H9 (cell line): ENCODE measurements at regions not wholly inside any gene's neighbourhood (a gene's known extent, or its start where the extent isn't known, plus 50 kb on each side); places are given as distances from the start of the nearest gene placed in this dataset.

ENCODE experiments used
- DNase-seq: peaks from one replicate; pipeline ENCODE4 v3.0.0-alpha.2; 2017
- H2AFZ ChIP-seq: one replicate; pipeline ENCODE4 v1.6.1; 2013; ENCODE audit warnings: mild to moderate bottlenecking, low read length, control low read depth, moderate library complexity
- H2AK5ac ChIP-seq: 2 replicates; pipeline ENCODE4 v1.6.1; 2013; ENCODE audit warnings: low read length, control low read depth, mixed read lengths; ENCODE audit not compliant: insufficient read length
- H2BK120ac ChIP-seq: one replicate; pipeline ENCODE4 v1.6.1; 2013; ENCODE audit warnings: low read depth, mild to moderate bottlenecking, low read length, control low read depth, inconsistent platforms; ENCODE audit not compliant: poor library complexity, severe bottlenecking
- H2BK12ac ChIP-seq: 2 replicates; pipeline ENCODE4 v1.6.1; 2013; ENCODE audit warnings: low read length, control low read depth, mixed read lengths, low read depth; ENCODE audit not compliant: insufficient read length
- H2BK15ac ChIP-seq: 2 replicates; pipeline ENCODE4 v1.6.1; 2013; ENCODE audit warnings: low read depth, low read length, control low read depth
- H2BK20ac ChIP-seq: one replicate; pipeline ENCODE4 v1.6.1; 2013; ENCODE audit warnings: low read depth, mild to moderate bottlenecking, low read length, control low read depth, inconsistent platforms; ENCODE audit not compliant: poor library complexity, severe bottlenecking
- H2BK5ac ChIP-seq: 2 replicates; pipeline ENCODE4 v1.6.1; 2013; ENCODE audit warnings: low read length, control low read depth, mixed read lengths; ENCODE audit not compliant: insufficient read length
- H3K14ac ChIP-seq: 2 replicates; pipeline ENCODE4 v1.6.1; 2013; ENCODE audit warnings: low read length, control low read depth; ENCODE audit not compliant: insufficient read depth
- H3K18ac ChIP-seq: 2 replicates; pipeline ENCODE4 v1.6.1; 2013; ENCODE audit warnings: low read depth, mild to moderate bottlenecking, mixed read lengths, low read length, control low read depth; ENCODE audit not compliant: insufficient read length
- H3K23ac ChIP-seq: 2 replicates; pipeline ENCODE4 v1.6.1; 2013; ENCODE audit warnings: low read length, control low read depth, mixed read lengths, low read depth; ENCODE audit not compliant: insufficient read length
- H3K23me2 ChIP-seq: 2 replicates; pipeline ENCODE4 v1.6.1; 2013; ENCODE audit warnings: low read depth, mild to moderate bottlenecking, mixed read lengths, low read length, control low read depth; ENCODE audit not compliant: insufficient read length, poor library complexity, severe bottlenecking
- H3K27ac ChIP-seq: 2 replicates; pipeline ENCODE4 v1.5.1; 2013; ENCODE audit warnings: low read length, control low read depth, mixed read lengths, low read depth; ENCODE audit not compliant: insufficient read length
- H3K27me3 ChIP-seq: 2 replicates; pipeline ENCODE4 v1.6.1; 2013; ENCODE audit warnings: low read length, control low read depth, inconsistent platforms; ENCODE audit not compliant: insufficient read depth
- H3K4ac ChIP-seq: 2 replicates; pipeline ENCODE4 v1.6.1; 2013; ENCODE audit warnings: low read depth, mild to moderate bottlenecking, control low read depth, inconsistent platforms, low read length, moderate library complexity
- H3K4me1 ChIP-seq: 2 replicates; pipeline ENCODE4 v1.6.1; 2013; ENCODE audit warnings: low read length, control low read depth, inconsistent platforms; ENCODE audit not compliant: insufficient read depth
- H3K4me2 ChIP-seq: 2 replicates; pipeline ENCODE4 v1.6.1; 2013; ENCODE audit warnings: low read length, control low read depth, mixed read lengths; ENCODE audit not compliant: insufficient read length, insufficient read depth
- H3K56ac ChIP-seq: 2 replicates; pipeline ENCODE4 v1.6.1; 2013; ENCODE audit warnings: low read depth, mild to moderate bottlenecking, mixed read lengths, low read length, control low read depth; ENCODE audit not compliant: insufficient read length
- H3K79me1 ChIP-seq: 2 replicates; pipeline ENCODE4 v1.6.1; 2013; ENCODE audit warnings: low read depth, mild to moderate bottlenecking, moderate library complexity, low read length, control low read depth, inconsistent platforms; ENCODE audit not compliant: insufficient read depth, poor library complexity, severe bottlenecking
- H3K79me2 ChIP-seq: 2 replicates; pipeline ENCODE4 v1.6.1; 2013; ENCODE audit warnings: low read length, control low read depth, inconsistent platforms; ENCODE audit not compliant: insufficient read depth
- H3K9ac ChIP-seq: 2 replicates; pipeline ENCODE4 v1.6.1; 2013; ENCODE audit warnings: low read length, control low read depth, mixed read lengths; ENCODE audit not compliant: insufficient read length; ENCODE audit errors: extremely low read depth
- H3K9me3 ChIP-seq: one replicate; pipeline ENCODE4 v1.6.1; 2013; ENCODE audit warnings: low read depth, low read length, inconsistent platforms; ENCODE audit not compliant: control insufficient read depth
- H3T11ph ChIP-seq: one replicate; pipeline ENCODE4 v1.6.1; 2013; ENCODE audit warnings: mild to moderate bottlenecking, low read length, control low read depth, inconsistent platforms
- H4K20me1 ChIP-seq: one replicate; pipeline ENCODE4 v1.6.1; 2013; ENCODE audit not compliant: control insufficient read depth, insufficient read length, insufficient read depth
- H4K5ac ChIP-seq: 2 replicates; pipeline ENCODE4 v1.6.1; 2013; ENCODE audit warnings: low read depth, mild to moderate bottlenecking, mixed read lengths, low read length, control low read depth; ENCODE audit not compliant: insufficient read length
- H4K8ac ChIP-seq: replicated peaks from 2 replicates; pipeline ENCODE4 v1.6.1; 2013; ENCODE audit warnings: low read length, control low read depth, mixed read lengths, low read depth; ENCODE audit not compliant: insufficient read length
- H4K91ac ChIP-seq: 2 replicates; pipeline ENCODE4 v1.6.1; 2013; ENCODE audit warnings: low read depth, mild to moderate bottlenecking, moderate library complexity, mixed read lengths, low read length, control low read depth; ENCODE audit not compliant: insufficient read length
- H3K27ac Mint-ChIP-seq, 3 experiments: 2 replicates in 2 of 3; 3 replicates in 1 of 3; pipeline ENCODE4 v1.8.0; 2020 to 2021; ENCODE audit warnings: mixed read lengths in 3 of 3, mild to moderate bottlenecking in 1 of 3, moderate library complexity in 1 of 3
- H3K27me3 Mint-ChIP-seq: 2 replicates; pipeline ENCODE4 v1.8.0; 2021; ENCODE audit warnings: low read depth, mild to moderate bottlenecking, moderate library complexity, mixed read lengths
- H3K36me3 Mint-ChIP-seq, 3 experiments: 2 replicates in 2 of 3; 3 replicates in 1 of 3; pipeline ENCODE4 v1.8.0; 2020 to 2021; ENCODE audit warnings: low read depth in 3 of 3, mixed read lengths in 3 of 3; ENCODE audit not compliant: insufficient read depth in 1 of 3
- H3K4me1 Mint-ChIP-seq, 2 experiments: 2 replicates each; pipeline ENCODE4 v1.8.0; 2020; ENCODE audit warnings: mixed read lengths in 2 of 2
- H3K4me3 Mint-ChIP-seq, 2 experiments: 2 replicates in 1 of 2; 3 replicates in 1 of 2; pipeline ENCODE4 v1.8.0; 2020 to 2021; ENCODE audit warnings: mild to moderate bottlenecking in 2 of 2, mixed read lengths in 2 of 2, moderate library complexity in 1 of 2
- H3K9me3 Mint-ChIP-seq, 2 experiments: 2 replicates in 1 of 2; 3 replicates in 1 of 2; pipeline ENCODE4 v1.8.0; 2020; ENCODE audit warnings: mild to moderate bottlenecking in 2 of 2, mixed read lengths in 2 of 2, moderate library complexity in 1 of 2
- WGBS: extraction: QIAGEN DNeasy Blood & Tissue Kit; methylation state at CpG from one replicate; pipeline ENCODE4 v1.1.7; 2013; ENCODE audit warnings: missing lambda C conversion rate, low lambda C conversion rate, mixed read lengths; ENCODE audit not compliant: insufficient read length; ENCODE audit errors: extremely low coverage; 5-methylcytosine and 5-hydroxymethylcytosine counted together
- TF ChIP-seq, protein P1 (sequence below): fragments of 200-600 bp; sonication (generic); conservative IDR thresholded peaks from 3 replicates; pipeline ENCODE4 v1.8.0; 2021; ENCODE audit warnings: antibody characterized with exemption, mild to moderate bottlenecking

DNA sequence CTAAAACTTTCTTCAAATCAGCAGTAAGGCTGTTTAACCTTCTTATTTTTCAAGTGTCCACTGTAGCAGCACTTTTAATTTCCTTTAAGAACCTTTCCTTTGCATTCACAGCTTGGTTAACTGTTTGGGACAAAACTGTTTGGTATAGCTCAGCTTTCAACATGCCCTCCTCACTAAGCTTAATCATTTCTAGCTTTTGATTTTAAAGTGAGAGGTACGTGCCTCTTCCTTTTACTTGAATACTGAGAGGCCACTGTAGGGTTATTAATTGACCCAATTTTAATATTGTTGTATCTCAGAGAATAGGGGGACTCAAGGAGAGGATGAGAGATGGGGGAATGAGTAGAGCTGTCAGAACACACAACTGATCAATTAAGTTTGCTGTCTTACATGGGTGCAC is 129.5 kb upstream of the MMS22L start:
- H3K23me2 ChIP-seq = no peaks in the 10 kb centered on the region
- no peak overlapping the region for H3K14ac ChIP-seq
- H3K36me3 Mint-ChIP-seq = no peaks in the 10 kb centered on the region
- WGBS = no CpG with 5 or more reads among the region's 1 CpG
- no peaks in the 10 kb centered on the region for H3K27me3 ChIP-seq
- no peak overlapping the region for H3K4me2 ChIP-seq
- H4K5ac ChIP-seq = no peak overlapping the region
- H3K18ac ChIP-seq = no peak overlapping the region
- H3K9me3 Mint-ChIP-seq = no peaks in the 10 kb centered on the region; a peak in 2 of 5 replicates
- H2BK15ac ChIP-seq = no peak overlapping the region
- H2AK5ac ChIP-seq = no peak overlapping the region
- no peak overlapping the region for H4K91ac ChIP-seq
- no peak overlapping the region for H4K8ac ChIP-seq
- TF ChIP-seq, protein P1, sequence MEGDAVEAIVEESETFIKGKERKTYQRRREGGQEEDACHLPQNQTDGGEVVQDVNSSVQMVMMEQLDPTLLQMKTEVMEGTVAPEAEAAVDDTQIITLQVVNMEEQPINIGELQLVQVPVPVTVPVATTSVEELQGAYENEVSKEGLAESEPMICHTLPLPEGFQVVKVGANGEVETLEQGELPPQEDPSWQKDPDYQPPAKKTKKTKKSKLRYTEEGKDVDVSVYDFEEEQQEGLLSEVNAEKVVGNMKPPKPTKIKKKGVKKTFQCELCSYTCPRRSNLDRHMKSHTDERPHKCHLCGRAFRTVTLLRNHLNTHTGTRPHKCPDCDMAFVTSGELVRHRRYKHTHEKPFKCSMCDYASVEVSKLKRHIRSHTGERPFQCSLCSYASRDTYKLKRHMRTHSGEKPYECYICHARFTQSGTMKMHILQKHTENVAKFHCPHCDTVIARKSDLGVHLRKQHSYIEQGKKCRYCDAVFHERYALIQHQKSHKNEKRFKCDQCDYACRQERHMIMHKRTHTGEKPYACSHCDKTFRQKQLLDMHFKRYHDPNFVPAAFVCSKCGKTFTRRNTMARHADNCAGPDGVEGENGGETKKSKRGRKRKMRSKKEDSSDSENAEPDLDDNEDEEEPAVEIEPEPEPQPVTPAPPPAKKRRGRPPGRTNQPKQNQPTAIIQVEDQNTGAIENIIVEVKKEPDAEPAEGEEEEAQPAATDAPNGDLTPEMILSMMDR = no peak
- H3K27me3 Mint-ChIP-seq = peaks cover 7% of the 10 kb centered on the region
- no peaks in the 10 kb centered on the region for H4K20me1 ChIP-seq
- H2BK20ac ChIP-seq = no peak overlapping the region
- H3K27ac Mint-ChIP-seq = no peak overlapping the region
- no peak overlapping the region for H3T11ph ChIP-seq
- H2BK12ac ChIP-seq = no peak overlapping the region
- H3K4ac ChIP-seq = no peak overlapping the region
- no peaks in the 10 kb centered on the region for H3K79me2 ChIP-seq
- H3K4me3 Mint-ChIP-seq = no peak overlapping the region
- H3K9me3 ChIP-seq = no peaks in the 10 kb centered on the region
- no peak overlapping the region for H2AFZ ChIP-seq
- no peak for DNase-seq
- H3K4me1 ChIP-seq = peaks cover 4% of the 10 kb centered on the region; the same call in 1 of the 2 replicates
- no peak overlapping the region for H2BK5ac ChIP-seq
- H3K23ac ChIP-seq = no peak overlapping the region
- H2BK120ac ChIP-seq = no peak overlapping the region
- H3K9ac ChIP-seq = no peak overlapping the region
- H3K27ac ChIP-seq = no peak overlapping the region
- H3K79me1 ChIP-seq = no peaks in the 10 kb centered on the region
- H3K56ac ChIP-seq = no peak overlapping the region
- H3K4me1 Mint-ChIP-seq = peaks cover 10 to 12% of the 10 kb centered on the region in 2 experiments
